Caco-2 (cell line): ENCODE measurements at regions not wholly inside any gene's neighbourhood (a gene's known extent, or its start where the extent isn't known, plus 50 kb on each side); places are given as distances from the start of the nearest gene placed in this dataset.

Experiments used
- BruUV-seq: library from RNA; stranded (reverse); fragments of 400-500 nt; replicated peaks from 2 replicates; lab custom pipeline; 2021; lab: Mats Ljungman, UMichigan
- CTCF ChIA-PET: fragments of 300-600 bp; sonication (Branson Sonifier 250); formaldehyde crosslinking; loops from one replicate; lab custom pipeline; 2022; ENCODE audit warnings: antibody characterized with exemption; lab: Charles Lee
- POLR2A ChIA-PET: fragments of 300-600 bp; sonication (Branson Sonifier 250); formaldehyde crosslinking; loops from one replicate; lab custom pipeline; 2022; ENCODE audit warnings: antibody characterized with exemption; lab: Charles Lee
- DNase-seq, 2 experiments: peaks; one replicate each; pipeline versions ENCODE4 v3.0.0 to v3.0.0-alpha.2; 2020 to 2022
- H3K27me3 ChIP-seq: replicated peaks from 2 replicates; pipeline ENCODE4 v1.6.0; 2011; ENCODE audit warnings: low read length; ENCODE audit not compliant: control insufficient read depth, insufficient read depth
- H3K36me3 ChIP-seq: 2 replicates; pipeline ENCODE4 v1.5.1; 2011; ENCODE audit warnings: low read length; ENCODE audit not compliant: control insufficient read depth, insufficient read depth
- H3K4me1 ChIP-seq: fragments of 250-450 bp; sonication (Bioruptor Pico); 2 replicates; pipeline ENCODE4 v1.5.1; 2020; ENCODE audit warnings: mild to moderate bottlenecking
- H3K4me3 ChIP-seq: 2 replicates; pipeline ENCODE4 v1.5.1; 2011; ENCODE audit warnings: low read depth, mild to moderate bottlenecking, control low read depth, low read length
- H3K9me3 ChIP-seq: fragments of 250-450 bp; sonication (Bioruptor Pico); 2 replicates; pipeline ENCODE4 v1.5.1; 2020; ENCODE audit warnings: mild to moderate bottlenecking, moderate library complexity
- H3K27ac Mint-ChIP-seq: one replicate; pipeline ENCODE4 v1.8.0; 2022; ENCODE audit warnings: mixed read lengths; ENCODE audit not compliant: unreplicated experiment
- H3K27me3 Mint-ChIP-seq: one replicate; pipeline ENCODE4 v1.8.0; 2022; ENCODE audit warnings: mixed read lengths; ENCODE audit not compliant: insufficient read depth, unreplicated experiment
- H3K36me3 Mint-ChIP-seq: one replicate; pipeline ENCODE4 v1.8.0; 2022; ENCODE audit warnings: mild to moderate bottlenecking, mixed read lengths; ENCODE audit not compliant: insufficient read depth, unreplicated experiment
- H3K4me1 Mint-ChIP-seq: one replicate; pipeline ENCODE4 v1.8.0; 2022; ENCODE audit warnings: low read depth, mixed read lengths; ENCODE audit not compliant: unreplicated experiment
- H3K4me3 Mint-ChIP-seq: one replicate; pipeline ENCODE4 v1.8.0; 2022; ENCODE audit warnings: mild to moderate bottlenecking, moderate library complexity, mixed read lengths; ENCODE audit not compliant: unreplicated experiment
- H3K9me3 Mint-ChIP-seq: one replicate; pipeline ENCODE4 v1.8.0; 2022; ENCODE audit warnings: mixed read lengths; ENCODE audit not compliant: unreplicated experiment
- CTCF ChIP-seq, 2 experiments: fragments of 200-600 bp in 1 of 2; IDR thresholded peaks; 1 replicate in 1 of 2; 2 replicates in 1 of 2; pipeline versions ENCODE4 v1.5.1 to v1.8.0; 2011 to 2022; ENCODE audit warnings: antibody characterized with exemption in 1 of 2, control low read depth in 1 of 2, inconsistent platforms in 1 of 2, low read depth in 1 of 2, low read length in 1 of 2, mild to moderate bottlenecking in 1 of 2, moderate library complexity in 1 of 2; ENCODE audit not compliant: insufficient read depth in 1 of 2, severe bottlenecking in 1 of 2, unreplicated experiment in 1 of 2
- intact Hi-C: fragments of 100-400 bp; cut with micrococcal nuclease; formaldehyde crosslinking; loops from one replicate; pipeline ENCODE4 v1.10.0; 2022; ENCODE audit not compliant: unreplicated experiment

GRCh38 chr7:33706186-33706585 lies 199.2 kb upstream of the BMPER start:
- POLR2A ChIA-PET: no interaction called here
- Mint-ChIP-seq H3K27ac (no peak overlapping the region), H3K36me3 (no peaks in the 10 kb centered on the region), H3K27me3 (no peaks in the 10 kb centered on the region), H3K9me3 (peaks cover 12% of the 10 kb centered on the region), H3K4me3 (no peak overlapping the region), H3K4me1 (no peaks in the 10 kb centered on the region)
- Histone ChIP-seq H3K4me1 (no peaks in the 10 kb centered on the region), H3K9me3 (peaks cover 1% of the 10 kb centered on the region), H3K27me3 (no peaks in the 10 kb centered on the region), H3K4me3 (no peak overlapping the region), H3K36me3 (no peaks in the 10 kb centered on the region)
- intact Hi-C loops: no loop called here
- CTCF ChIA-PET: no interaction called here
- no peak for DNase-seq
- TF ChIP-seq CTCF (IDR thresholded peaks at IDR 0.05; ENCODE audit: insufficient read depth in 1 of 2, low read depth in 1 of 2, low read length in 1 of 2, severe bottlenecking in 1 of 2, unreplicated experiment in 1 of 2): no peak
- no TSS peak for BruUV-seq

- Mint-ChIP-seq H3K27ac (no peak overlapping the region), H3K27me3 (no peaks in the 10 kb centered on the region), H3K9me3 (peaks cover 10% of the 10 kb centered on the region), H3K4me1 (no peaks in the 10 kb centered on the region), H3K36me3 (no peaks in the 10 kb centered on the region), H3K4me3 (no peak overlapping the region)
- CTCF ChIA-PET: no interaction called here
- intact Hi-C loops: no loop called here
- no peaks in the 10 kb centered on the region for H3K9me3 ChIP-seq
- no peaks in the 10 kb centered on the region for H3K4me1 ChIP-seq
- POLR2A ChIA-PET: no interaction called here
- BruUV-seq: no TSS peak
- no peak for TF ChIP-seq CTCF (IDR thresholded peaks at IDR 0.05; ENCODE audit: insufficient read depth in 1 of 2, low read depth in 1 of 2, low read length in 1 of 2, severe bottlenecking in 1 of 2, unreplicated experiment in 1 of 2)
- H3K36me3 ChIP-seq: no peaks in the 10 kb centered on the region
- no peak overlapping the region for H3K4me3 ChIP-seq
- H3K27me3 ChIP-seq: no peaks in the 10 kb centered on the region
- DNase-seq: no peak
These were observed 198.6 kb upstream of the BMPER start for GRCh38 chr7:33706771-33707200.

GRCh38 chr7:33707427-33707826 lies 197.9 kb upstream of the BMPER start:
- H3K4me3 Mint-ChIP-seq: no peak overlapping the region
- H3K4me1 ChIP-seq: no peaks in the 10 kb centered on the region
- CTCF ChIA-PET: no interaction called here
- no peaks in the 10 kb centered on the region for H3K36me3 ChIP-seq
- POLR2A ChIA-PET: no interaction called here
- no TSS peak for BruUV-seq
- no peaks in the 10 kb centered on the region for H3K4me1 Mint-ChIP-seq
- TF ChIP-seq CTCF (IDR thresholded peaks at IDR 0.05; ENCODE audit: insufficient read depth in 1 of 2, low read depth in 1 of 2, low read length in 1 of 2, severe bottlenecking in 1 of 2, unreplicated experiment in 1 of 2): no peak
- DNase-seq: no peak
- H3K27ac Mint-ChIP-seq: no peak overlapping the region
- H3K4me3 ChIP-seq: no peak overlapping the region
- H3K9me3 ChIP-seq: no peaks in the 10 kb centered on the region
- no peaks in the 10 kb centered on the region for H3K27me3 Mint-ChIP-seq
- H3K27me3 ChIP-seq: no peaks in the 10 kb centered on the region
- H3K9me3 Mint-ChIP-seq: peaks cover 4% of the 10 kb centered on the region
- intact Hi-C loops: no loop called here
- H3K36me3 Mint-ChIP-seq: no peaks in the 10 kb centered on the region
